NCI-H524 treated with DMSO at 0.1 percent for 48 hours (cell line): ENCODE measurements at regions not wholly inside any gene's neighbourhood (a gene's known extent, or its start where the extent isn't known, plus 50 kb on each side); places are given as distances from the start of the nearest gene placed in this dataset.

Source experiments
- DNase-seq: peaks from one replicate; lab custom pipeline; 2025; lab: John Stamatoyannopoulos, UW

DNA sequence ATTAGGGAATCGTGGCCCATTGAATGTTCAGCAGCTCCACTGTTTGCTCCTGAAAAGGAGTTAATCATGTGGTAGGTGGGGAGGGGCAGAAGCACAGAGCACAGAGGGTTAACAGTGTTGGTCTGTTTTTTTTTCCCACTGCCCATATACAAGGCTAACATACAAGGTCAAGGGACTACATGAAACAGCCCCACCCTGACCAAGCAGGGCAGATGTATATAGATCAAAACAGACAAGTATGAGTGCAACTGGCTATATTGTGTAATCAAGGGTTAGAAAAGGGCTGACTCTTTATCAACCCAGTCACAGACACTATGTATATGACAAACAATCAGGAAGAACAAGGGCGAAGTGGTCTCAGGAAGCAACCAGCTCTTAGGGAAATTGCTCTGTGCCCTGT lies 186.6 kb upstream of the CDH11 start:
- DNase-seq = no peak

DNA sequence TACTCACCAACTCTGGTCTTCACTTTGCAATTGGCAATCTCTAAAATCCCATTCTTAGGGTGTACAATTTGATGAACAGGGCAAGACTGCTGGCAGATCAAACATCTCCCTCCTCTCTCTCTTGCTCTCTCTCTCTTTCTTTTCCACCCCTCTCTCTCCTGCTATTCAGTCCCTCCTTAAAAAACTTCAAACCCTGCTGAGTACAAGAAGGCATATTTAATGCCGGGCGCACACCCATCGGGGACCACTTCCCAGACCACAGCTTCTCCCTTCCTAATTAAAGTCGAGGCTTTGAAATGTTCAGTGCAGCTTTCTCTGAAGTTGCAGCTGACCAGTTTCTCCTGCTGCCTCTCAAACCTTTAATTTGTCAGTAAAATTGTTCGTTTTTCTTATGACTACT lies 185.4 kb upstream of the CDH11 start:
- DNase-seq = no peak

DNA sequence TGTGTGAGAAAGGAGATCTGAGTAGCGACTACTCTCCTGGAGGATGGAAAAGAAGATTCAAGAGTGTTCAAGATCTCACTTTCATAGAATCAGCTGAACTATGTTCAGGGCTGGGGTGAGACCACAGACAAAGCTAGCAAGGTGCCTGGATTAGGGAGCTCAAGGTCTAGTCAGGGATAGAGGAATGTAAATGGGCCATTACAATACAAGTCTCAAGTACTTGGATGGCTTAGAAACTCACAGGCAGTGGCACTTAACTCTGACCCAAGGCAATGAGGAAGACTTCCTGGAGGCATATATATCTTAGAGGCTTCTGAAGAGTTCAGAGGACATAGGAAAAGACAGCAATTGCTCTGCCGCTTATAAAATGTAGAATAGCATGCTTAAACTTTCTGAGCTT lies 184.9 kb upstream of the CDH11 start:
- no peak for DNase-seq

DNA sequence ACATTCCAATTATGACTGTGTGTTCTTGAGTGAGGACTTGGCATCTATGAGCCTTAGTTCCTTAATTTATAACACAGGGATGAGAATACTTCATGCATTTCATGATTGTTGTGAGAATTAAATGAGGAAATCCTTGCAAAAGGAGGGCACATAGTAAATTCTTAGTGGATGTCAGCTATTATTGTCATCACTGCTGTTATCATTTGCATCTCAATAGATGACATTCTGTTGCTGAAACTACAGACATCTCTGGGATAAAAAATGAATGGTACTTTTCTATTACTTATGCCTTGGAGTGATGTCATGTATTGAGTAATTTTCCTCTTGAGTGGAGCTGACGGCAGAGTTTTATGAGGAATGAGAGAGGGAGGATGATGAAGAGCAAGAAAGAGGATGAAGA lies 184.4 kb upstream of the CDH11 start:
- no peak for DNase-seq

DNA sequence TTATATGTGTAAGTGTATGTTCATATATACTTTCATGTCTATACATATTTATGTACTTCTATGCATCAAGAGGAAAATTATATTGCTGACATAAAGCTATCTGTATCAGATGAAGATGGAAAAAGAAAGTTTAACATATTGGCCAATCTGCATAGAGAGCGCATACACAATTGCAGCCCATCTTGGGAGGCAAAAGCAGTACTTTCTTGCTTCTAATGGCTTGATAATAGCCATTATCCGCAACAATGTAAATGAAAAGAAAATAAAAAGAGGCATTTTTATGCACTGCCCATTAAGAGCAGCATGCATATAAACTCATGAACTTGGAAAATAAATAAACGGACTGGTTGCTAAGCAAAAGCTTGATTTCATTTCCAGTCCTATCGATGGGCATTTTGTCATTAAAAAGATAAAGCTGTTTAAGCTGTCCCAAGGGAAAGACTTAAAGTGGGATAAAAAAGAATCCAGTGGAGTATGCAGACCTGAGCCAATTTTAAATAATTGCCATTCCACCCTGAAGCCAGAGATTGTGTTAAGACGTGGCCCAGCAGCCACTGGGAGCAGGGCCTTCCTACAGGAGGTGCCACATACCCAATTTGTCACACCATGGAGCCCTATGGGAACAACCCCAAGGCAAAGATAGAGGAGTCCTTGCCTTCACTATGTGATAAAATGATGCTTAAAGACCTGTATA lies 183.6 kb upstream of the CDH11 start:
- DNase-seq = peak; percentile 18

DNA sequence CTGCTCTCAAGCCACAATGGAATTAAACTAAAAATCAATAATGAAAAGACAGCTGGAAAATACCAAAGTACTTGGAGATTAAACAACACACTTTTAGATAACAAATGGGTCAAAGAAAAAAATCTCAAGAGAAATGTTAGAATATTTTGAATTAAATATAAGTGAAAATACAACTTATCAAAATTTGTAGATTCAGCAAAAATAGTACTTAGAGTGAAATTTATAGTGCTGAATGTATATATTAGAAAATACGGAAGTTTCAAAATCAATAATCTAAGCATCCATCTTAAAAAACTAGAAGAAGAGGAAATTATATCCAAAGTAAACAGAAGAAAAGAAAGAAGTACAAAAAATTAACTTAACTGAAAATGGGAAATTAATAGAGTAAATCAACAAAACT lies 179.2 kb upstream of the CDH11 start:
- no peak for DNase-seq

DNA sequence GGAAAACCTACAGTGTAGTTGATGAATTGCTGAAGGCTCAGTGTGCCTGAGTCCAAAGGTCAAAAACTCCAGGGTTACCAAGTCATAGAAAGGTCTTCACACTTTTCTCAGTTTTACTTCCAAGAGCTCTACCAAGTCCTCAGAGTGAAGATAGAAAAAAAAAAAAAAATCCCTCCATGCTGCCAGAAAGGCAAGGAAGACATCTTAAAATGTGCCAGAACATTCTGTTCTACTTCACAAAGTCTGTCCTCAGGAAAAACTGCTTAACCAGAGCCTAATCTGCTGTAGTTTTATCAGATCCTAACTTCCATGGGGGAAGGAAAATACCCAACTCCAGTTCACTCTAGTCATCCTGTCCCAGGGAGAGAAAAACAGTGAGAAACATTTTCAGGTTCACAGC lies 175.6 kb upstream of the CDH11 start:
- DNase-seq = no peak

DNA sequence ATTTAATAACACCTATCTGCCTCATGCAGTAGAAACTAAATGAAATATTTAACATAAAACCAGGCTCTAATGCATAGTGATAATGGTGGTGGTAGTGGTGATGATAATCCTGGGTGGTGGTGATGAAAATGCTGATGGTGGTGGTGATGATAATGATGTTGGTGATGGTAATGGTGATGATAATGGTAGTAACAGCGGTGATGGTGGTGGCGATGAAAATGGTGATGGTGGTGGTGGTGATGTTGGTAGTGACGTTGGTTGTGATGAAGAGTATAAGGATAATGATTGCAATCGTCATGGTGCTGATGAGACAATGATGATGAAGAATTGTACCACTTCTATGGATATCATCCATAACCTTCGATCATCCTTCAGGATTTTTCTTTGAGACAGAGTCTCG lies 173.7 kb upstream of the CDH11 start:
- no peak for DNase-seq

DNA sequence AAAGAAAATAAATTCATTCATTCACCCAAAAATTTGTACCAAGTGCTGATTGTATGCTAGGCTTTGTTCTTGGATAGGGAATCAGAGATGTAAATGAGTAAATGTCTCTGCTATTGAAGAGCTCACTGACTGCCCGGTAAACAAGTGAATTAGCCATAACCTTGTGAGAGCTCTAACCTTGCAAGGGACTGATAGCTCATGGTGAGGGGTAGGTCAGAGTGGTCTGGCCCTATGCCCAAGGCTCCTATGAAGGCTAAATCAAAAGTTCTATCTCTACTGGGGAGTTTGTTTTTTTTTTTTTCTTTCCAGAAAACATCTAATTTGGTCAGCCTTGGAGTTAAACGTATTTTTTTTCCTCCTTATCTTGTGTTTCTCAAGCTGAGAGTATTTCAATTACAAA lies 172.8 kb upstream of the CDH11 start:
- DNase-seq = no peak

DNA sequence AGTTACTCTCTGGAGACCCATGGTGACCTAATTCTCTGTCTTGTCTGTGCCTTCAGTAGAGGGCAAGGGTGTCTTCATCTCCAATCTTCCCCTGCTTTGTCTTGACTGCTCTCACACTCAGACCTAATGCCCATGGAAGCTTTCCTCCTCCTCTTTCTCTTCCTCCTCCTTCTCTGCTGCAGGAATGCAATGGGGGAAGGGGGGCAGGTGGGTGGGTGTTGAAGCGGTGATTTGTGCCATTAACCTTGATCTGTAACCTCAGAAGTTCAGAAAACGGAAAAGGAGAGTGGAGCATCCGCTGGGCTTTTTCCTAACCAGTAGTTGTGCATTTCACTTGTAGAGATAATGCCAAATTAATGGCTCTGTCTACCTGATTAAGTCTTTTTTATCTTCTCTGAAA lies 172.3 kb upstream of the CDH11 start:
- no peak for DNase-seq

DNA sequence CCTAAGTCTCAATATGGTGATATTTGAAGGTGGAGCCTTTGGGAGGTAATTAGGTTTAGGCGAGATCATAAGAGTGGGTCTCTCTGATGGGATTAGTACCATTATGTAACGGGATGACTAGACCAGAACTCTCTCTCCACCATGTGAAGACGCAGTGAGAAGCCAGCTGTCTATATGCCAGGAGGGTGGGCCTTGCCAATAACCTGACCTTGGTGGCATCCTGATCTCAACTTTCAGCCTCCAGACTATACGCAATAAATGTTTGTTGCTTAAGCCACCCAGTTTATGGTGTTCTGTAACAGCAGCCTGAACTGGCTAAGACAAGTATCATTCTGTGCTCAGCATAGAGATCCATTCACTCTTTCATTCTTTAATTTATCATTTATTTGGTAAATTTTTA lies 167.2 kb upstream of the CDH11 start:
- DNase-seq = no peak

DNA sequence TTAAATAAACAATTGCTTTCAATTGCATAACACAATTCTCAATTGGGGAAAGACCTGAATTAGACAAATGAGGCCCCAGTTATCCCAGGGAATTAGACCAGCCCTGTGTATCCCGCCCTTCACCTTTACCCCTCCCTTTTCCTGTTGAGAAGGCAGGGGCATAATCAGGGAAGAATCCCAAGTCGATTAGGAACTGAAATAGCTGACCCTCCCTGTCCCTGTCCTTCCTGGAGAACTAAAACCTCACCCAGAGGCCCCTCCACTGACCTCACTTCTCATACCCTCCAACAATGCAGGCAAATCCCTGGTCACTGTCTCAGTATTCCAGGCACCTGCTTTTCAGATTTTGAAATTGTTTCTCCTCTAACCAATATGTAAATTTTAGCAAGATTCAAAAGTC lies 165.4 kb upstream of the CDH11 start:
- no peak for DNase-seq

DNA sequence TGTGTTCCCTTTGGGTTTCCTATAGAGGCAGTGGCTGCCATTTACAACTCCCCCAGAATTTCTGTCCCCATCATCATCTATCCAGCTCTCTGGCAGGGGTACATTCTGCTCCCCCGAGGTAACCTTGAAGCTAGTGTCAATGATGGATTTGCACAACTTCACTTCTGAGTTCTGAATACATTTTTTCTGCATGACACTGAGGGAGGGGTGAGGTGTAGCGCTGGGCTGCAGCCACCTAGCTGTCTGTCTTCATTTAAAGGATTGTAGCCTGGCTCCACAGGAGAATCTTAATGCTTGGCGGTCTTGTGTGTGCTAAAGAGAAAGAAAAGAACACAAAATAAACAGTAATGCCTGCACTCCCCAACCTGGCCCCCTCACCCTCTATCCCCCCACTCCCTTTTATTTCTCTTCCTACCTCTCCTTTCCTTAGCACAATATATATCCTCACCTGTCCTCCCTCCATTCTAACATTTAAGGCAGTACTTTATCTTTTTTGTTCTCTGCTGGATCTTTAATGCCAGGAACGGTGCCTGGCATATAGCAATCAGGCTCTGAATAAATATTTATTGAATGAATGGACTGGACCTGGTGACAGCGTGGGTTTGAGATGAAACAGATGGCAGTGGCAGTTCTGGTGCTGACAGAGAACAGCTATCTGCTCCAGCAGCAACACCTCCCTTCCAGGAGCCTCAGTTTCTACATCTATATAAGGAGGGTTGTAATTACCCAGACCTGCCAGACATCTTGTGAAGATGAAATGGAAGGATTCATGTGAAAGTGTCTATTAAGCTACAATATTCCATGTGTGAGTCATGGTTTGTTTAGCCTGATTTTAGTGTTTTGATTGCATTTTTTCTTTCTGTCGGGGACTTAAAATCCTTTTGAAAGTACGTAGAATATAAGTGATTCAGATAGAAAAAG lies 163.5 kb upstream of the CDH11 start:
- no peak for DNase-seq

DNA sequence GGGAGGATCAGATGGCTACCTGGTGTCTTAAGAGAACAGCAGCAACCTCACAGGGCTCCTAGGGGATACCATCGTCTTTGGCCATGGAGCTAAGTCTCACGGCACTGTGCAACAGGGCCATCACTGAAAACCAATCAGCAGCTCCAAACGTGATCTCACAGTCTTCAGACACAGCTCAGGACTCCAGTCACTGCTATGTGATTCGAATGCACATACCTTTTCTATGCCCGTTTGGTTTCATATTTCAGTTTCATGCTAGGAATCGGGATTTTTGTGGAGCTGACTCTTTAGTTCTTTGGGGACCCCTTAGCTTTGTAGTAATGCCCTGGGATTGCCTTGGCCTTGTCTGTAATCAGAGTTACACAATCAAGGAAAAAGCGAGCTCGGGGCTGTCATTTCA lies 162.8 kb upstream of the CDH11 start:
- no peak for DNase-seq

DNA sequence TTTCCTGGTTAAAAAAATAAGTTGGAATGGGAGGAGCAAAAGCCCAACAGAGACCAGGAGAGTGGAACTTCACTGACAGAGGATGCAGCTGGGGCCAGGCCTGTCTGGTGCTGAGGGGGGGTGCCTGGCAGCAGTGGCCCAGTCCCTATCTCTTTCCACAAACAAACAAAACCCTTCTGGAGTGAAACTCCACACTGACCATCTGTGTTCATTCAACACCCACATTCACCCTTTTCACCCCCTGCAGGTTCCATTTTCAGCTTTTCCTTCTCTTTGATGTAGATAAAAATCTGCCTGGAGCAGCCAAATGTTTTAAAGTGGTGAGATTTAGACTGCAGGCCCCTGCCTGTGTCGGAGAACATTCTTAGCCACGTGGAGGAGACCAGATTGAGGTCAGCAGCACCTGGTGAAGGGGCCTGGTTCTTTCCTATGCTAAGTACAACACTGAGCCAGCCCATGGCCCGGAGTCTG lies 161.4 kb upstream of the CDH11 start:
- no peak for DNase-seq

DNA sequence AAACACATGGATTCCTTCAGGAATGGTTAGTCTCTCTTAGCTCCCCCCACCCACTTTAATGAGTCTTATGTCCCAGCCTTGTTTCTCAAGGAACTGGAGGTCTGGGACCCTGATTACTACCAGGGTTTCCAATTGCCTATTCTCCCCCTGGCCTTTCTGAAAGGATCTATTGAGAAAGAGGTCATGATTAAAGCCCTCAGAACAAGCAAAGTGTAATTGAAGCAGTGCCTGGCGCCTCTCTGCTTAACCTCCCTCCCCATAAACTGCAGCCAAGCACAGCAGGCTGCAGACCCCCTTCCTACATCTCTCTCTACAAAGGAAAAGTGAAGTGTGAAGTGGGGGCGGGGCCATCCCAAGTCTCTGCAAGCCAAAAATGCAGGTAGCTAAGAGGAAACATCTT lies 159.7 kb upstream of the CDH11 start:
- no peak for DNase-seq

DNA sequence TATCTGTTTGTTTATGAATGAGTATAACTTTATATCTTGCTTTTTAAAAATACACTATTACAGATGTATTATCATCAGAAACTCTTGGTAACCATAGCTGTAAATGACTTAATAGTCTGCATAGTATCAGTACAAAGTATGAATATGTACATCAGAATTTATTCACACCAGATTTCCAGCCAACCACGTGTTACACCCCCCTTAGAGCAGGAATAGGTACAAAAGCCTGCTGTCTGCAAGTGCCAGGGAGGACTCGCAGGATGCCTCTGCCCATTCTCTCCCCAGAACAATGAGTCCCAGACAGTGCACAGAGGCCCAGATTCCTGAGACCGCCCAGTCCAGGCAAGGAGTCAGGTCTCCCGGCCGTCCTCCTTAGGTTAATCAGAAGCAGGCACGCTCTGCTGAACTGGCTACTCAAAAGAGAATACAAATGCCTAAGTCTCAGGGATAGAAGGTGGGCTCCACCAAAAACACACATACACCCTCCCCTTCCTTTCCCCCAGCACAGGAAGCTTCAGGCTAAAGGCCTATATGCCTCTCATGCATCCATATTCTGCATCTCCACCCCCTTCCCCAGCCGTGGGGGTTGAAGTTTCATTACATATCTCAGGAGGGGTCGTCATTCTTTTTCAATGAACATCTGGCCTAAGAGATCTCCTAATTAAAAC lies 159.1 kb upstream of the CDH11 start:
- DNase-seq = no peak

DNA sequence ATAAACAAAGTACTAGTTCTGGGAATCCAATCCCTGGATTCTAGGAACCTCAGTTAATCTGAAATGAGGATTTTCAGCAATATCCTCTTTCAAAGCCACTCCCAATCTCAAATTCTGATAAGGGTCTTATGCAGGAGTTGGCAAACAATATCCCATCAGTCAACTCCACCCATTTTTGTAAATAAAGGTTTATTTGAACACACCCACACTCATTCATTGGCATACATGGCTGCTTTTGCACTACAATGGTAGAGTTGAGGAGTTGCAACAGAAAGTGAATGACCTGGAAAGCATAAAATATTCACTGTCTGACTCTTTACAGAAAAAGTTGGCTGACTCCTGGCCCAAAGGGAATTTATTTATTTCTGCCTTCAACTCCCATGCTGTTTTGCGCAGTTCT lies 157.7 kb upstream of the CDH11 start:
- DNase-seq = no peak

DNA sequence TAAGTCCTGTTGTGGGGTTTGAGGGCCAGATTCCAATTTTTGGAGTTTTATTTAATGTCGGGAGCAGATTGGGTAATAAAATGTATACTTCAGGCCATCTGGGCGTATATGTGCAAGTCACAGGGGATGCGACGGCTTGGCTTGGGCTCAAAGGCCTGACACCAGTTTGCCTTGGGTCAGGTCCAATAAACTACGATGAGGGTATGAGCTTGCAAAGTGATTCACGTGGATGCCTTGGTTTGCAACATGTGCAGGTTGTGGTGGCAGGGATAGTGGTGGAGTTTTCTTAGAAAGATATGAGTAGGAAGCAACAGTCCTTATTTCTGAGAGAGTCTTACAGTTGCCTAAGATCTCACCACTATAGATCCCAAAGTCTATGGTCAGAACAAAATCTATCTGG lies 157.0 kb upstream of the CDH11 start:
- no peak for DNase-seq

DNA sequence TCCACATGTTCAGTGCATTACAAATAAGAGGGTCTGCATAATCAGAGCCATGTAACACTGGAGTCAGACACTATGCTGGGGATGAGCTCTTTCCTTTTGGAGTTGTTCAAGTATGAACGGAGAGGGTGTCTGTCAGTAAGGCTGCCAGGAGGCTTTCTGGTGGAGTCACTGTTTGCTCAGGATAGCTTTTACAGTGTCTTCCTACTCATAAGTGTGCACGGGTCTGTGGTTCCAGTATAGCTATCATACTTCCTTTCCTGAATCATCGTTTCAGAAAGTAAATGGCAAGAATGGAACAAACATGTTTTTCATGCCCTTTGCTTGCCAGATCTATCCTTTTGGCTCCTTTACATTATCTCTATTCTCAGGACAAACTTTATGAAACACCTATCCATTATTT lies 152.7 kb upstream of the CDH11 start:
- DNase-seq = no peak

DNA sequence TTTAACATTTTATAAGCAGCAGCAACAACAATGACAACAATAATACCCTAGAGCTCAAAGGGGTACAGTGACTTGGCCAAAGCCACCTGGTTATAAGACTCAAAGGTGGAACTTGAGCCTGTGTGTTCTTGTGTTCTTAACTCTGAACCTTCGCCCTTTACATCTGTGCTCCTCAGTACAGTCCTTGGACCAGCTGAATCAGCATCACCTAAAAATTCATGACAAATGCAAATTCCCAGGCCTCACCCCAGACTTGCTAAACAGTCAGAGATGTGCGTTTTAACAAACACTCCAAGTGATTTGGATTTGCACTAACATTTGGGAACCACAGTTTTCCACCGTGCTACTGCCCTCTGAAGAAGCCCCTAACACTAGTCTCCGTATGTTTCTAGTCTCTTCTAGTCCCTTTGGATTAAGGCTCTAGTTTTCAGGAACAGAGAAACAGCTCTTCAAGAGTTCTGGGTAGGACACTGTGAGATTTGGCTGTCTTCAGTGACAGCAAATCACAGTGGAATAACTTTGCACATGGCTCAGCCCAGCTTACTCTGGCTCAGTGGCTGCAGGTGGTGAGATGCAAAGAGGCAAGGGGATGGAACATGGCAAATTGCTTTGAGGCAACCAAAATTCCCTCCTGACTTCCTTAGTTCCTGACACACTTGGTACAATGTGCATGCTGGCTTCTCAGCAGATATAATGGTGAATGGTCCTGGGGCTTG lies 151.0 kb upstream of the CDH11 start:
- no peak for DNase-seq

DNA sequence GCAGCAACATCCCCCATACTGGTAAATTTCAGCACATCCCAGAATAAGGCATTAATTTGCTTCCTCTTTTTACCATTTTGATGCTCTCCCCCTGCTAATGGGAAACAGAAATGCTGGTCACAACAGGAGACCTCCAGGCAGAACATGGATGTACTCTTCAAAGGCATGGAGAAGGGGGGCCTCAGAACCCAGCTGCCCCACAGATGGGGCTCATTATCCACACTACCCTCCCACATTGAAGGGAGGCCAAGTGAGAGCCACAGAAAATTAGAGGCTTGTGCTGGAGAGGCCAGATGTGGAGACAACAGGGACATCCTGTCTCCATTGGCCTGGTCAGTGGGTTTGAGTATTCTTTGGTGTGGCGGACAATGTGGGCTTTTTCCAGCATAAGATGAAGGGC lies 150.1 kb upstream of the CDH11 start:
- no peak for DNase-seq
